ENCODE measurements at regions not wholly inside any gene's neighbourhood (a gene's known extent, or its start where the extent isn't known, plus 50 kb on each side); places are given as distances from the start of the nearest gene placed in this dataset.
A peak's percentile ranks its signal among the peaks of the same experiment; 100 is the strongest.

GRCh38 chr1:209223791-209224190 is 359.7 kb upstream of the CAMK1G start:
- ATAC-seq (ENCODE audit: insufficient read depth, low read depth) = no peak
- Histone ChIP-seq H4K20me1 (ENCODE audit: insufficient read depth, low read length) (no peaks in the 10 kb centered on the region), H3K36me3 (ENCODE audit: insufficient read depth, low read length) (no peaks in the 10 kb centered on the region), H3K9ac (ENCODE audit: low read depth, low read length) (no peak overlapping the region), H2AFZ (ENCODE audit: low read depth, low read length) (peak overlapping the region; percentile 42), H3K4me3 (ENCODE audit: low read depth in 1 of 2, low read length in 2 of 2) (peak overlapping the region in 1 of 2 experiments; percentile 13; a peak in 1 of 4 replicates), H3K4me2 (ENCODE audit: insufficient read depth, low read length) (peak overlapping the region; percentile 47), H3K4me1 (ENCODE audit: insufficient read depth, low read length) (peaks cover 52% of the 10 kb centered on the region), H3K27me3 (ENCODE audit: insufficient read depth, low read length, poor library complexity) (no peaks in the 10 kb centered on the region), H3K79me2 (ENCODE audit: insufficient read depth, low read length) (no peaks in the 10 kb centered on the region), H3K9me3 (ENCODE audit: insufficient read depth, low read length, severe bottlenecking) (no peaks in the 10 kb centered on the region), H3K27ac (ENCODE audit: low read length) (peak overlapping the region; percentile 37; the same call in 1 of the 2 replicates)
- DNase-seq = no peak
- TF ChIP-seq CTCF (IDR thresholded peaks at IDR 0.05; ENCODE audit: borderline replicate concordance, extremely low read depth, low read length, poor library complexity, severe bottlenecking) (no peak), EZH2 (IDR thresholded peaks at IDR 0.05; ENCODE audit: borderline replicate concordance, low read depth, low read length, severe bottlenecking) (no peak)

- Histone ChIP-seq H3K27ac (ENCODE audit: low read length) (no peak overlapping the region), H3K9ac (ENCODE audit: low read depth, low read length) (no peak overlapping the region), H3K27me3 (ENCODE audit: insufficient read depth, low read length, poor library complexity) (no peaks in the 10 kb centered on the region), H2AFZ (ENCODE audit: low read depth, low read length) (no peak overlapping the region), H3K4me2 (ENCODE audit: insufficient read depth, low read length) (no peak overlapping the region), H3K4me3 (ENCODE audit: low read depth in 1 of 2, low read length in 2 of 2) (no peak overlapping the region), H3K79me2 (ENCODE audit: insufficient read depth, low read length) (no peaks in the 10 kb centered on the region), H4K20me1 (ENCODE audit: insufficient read depth, low read length) (no peaks in the 10 kb centered on the region), H3K36me3 (ENCODE audit: insufficient read depth, low read length) (no peaks in the 10 kb centered on the region), H3K9me3 (ENCODE audit: insufficient read depth, low read length, severe bottlenecking) (no peaks in the 10 kb centered on the region), H3K4me1 (ENCODE audit: insufficient read depth, low read length) (peaks cover 41% of the 10 kb centered on the region)
- TF ChIP-seq CTCF (IDR thresholded peaks at IDR 0.05; ENCODE audit: borderline replicate concordance, extremely low read depth, low read length, poor library complexity, severe bottlenecking) = no peak
- ATAC-seq (ENCODE audit: insufficient read depth, low read depth) (no peak), DNase-seq (no peak)
These were observed 358.6 kb upstream of the CAMK1G start for GRCh38 chr1:209224886-209225285.

GRCh38 chr1:209227171-209227570 is 356.3 kb upstream of the CAMK1G start:
- Histone ChIP-seq H3K9ac (ENCODE audit: low read depth, low read length) (no peak overlapping the region), H3K4me2 (ENCODE audit: insufficient read depth, low read length) (no peak overlapping the region), H4K20me1 (ENCODE audit: insufficient read depth, low read length) (no peaks in the 10 kb centered on the region), H3K4me1 (ENCODE audit: insufficient read depth, low read length) (peaks cover 21% of the 10 kb centered on the region), H2AFZ (ENCODE audit: low read depth, low read length) (no peak overlapping the region), H3K27ac (ENCODE audit: low read length) (no peak overlapping the region), H3K79me2 (ENCODE audit: insufficient read depth, low read length) (no peaks in the 10 kb centered on the region), H3K27me3 (ENCODE audit: insufficient read depth, low read length, poor library complexity) (no peaks in the 10 kb centered on the region), H3K36me3 (ENCODE audit: insufficient read depth, low read length) (no peaks in the 10 kb centered on the region), H3K4me3 (ENCODE audit: low read depth in 1 of 2, low read length in 2 of 2) (no peak overlapping the region), H3K9me3 (ENCODE audit: insufficient read depth, low read length, severe bottlenecking) (no peaks in the 10 kb centered on the region)
- ATAC-seq (ENCODE audit: insufficient read depth, low read depth) = no peak
- TF ChIP-seq CTCF (IDR thresholded peaks at IDR 0.05; ENCODE audit: borderline replicate concordance, extremely low read depth, low read length, poor library complexity, severe bottlenecking) (no peak), EZH2 (IDR thresholded peaks at IDR 0.05; ENCODE audit: borderline replicate concordance, low read depth, low read length, severe bottlenecking) (no peak)
- no peak for DNase-seq

- Histone ChIP-seq H3K36me3 (ENCODE audit: insufficient read depth, low read length) (no peaks in the 10 kb centered on the region), H3K79me2 (ENCODE audit: insufficient read depth, low read length) (no peaks in the 10 kb centered on the region), H3K27me3 (ENCODE audit: insufficient read depth, low read length, poor library complexity) (no peaks in the 10 kb centered on the region), H2AFZ (ENCODE audit: low read depth, low read length) (no peak overlapping the region), H4K20me1 (ENCODE audit: insufficient read depth, low read length) (no peaks in the 10 kb centered on the region), H3K4me3 (ENCODE audit: low read depth in 1 of 2, low read length in 2 of 2) (no peak overlapping the region), H3K9me3 (ENCODE audit: insufficient read depth, low read length, severe bottlenecking) (no peaks in the 10 kb centered on the region), H3K4me2 (ENCODE audit: insufficient read depth, low read length) (no peak overlapping the region), H3K9ac (ENCODE audit: low read depth, low read length) (no peak overlapping the region), H3K4me1 (ENCODE audit: insufficient read depth, low read length) (peaks cover 15% of the 10 kb centered on the region), H3K27ac (ENCODE audit: low read length) (no peak overlapping the region)
- ATAC-seq (ENCODE audit: insufficient read depth, low read depth) (no peak), DNase-seq (no peak)
- TF ChIP-seq CTCF (IDR thresholded peaks at IDR 0.05; ENCODE audit: borderline replicate concordance, extremely low read depth, low read length, poor library complexity, severe bottlenecking) (no peak), EZH2 (IDR thresholded peaks at IDR 0.05; ENCODE audit: borderline replicate concordance, low read depth, low read length, severe bottlenecking) (no peak)
These were observed 355.6 kb upstream of the CAMK1G start for GRCh38 chr1:209227941-209228340.

Data from DND-41 (cell line).